T-helper 2 cell treated with Interferon-gamma antibody and Interleukin-4, amounts not matched to agents 100 ng/mL and 5 ng/mL, for 36 hours (primary cell): ENCODE measurements at regions not wholly inside any gene's neighbourhood (a gene's known extent, or its start where the extent isn't known, plus 50 kb on each side); places are given as distances from the start of the nearest gene placed in this dataset.

Experiments
- intact Hi-C: fragments of 100-400 bp; cut with micrococcal nuclease; formaldehyde crosslinking; loops from one replicate; pipeline ENCODE4 v1.15.1; 2023

DNA sequence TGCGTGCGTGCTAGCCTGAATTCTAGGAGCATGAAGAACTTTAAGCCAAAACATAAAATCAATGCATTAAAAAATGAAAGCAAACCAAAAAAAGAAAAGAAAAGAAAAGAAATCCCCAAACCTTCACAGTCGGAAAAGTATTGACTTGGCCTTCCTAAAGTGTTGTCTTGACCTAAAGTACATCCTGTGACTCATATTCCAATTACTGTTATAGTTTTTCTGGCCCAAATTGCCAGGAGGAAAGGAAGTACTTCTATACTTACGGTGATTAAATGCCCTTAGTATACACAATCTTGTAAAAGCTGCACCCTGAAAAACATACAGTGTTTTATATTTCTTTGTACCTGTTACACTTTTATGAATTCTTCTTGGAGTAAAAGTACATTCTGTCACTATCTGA is 512.8 kb downstream of the ANKRD50 start:
- intact Hi-C loops: no loop called here

DNA sequence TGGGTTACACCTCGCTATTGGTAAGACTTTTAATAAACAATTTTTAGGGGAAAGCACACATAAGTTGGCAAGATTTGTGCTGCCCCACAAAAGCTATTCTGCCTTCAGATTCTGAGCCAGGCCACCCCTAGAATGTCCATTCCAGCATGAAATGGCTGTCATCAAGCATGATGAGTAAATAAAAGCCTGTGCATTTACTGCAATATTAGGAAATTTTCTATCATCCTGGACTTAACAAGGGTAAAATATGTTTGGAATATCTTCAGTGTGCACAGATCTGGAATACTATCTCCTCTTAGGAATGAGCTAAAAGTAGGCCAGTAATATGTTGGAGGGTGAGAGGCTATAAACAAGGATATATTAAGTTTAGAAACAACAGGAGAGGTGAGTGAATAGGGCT is 510.9 kb downstream of the ANKRD50 start:
- intact Hi-C loops: no loop called here

DNA sequence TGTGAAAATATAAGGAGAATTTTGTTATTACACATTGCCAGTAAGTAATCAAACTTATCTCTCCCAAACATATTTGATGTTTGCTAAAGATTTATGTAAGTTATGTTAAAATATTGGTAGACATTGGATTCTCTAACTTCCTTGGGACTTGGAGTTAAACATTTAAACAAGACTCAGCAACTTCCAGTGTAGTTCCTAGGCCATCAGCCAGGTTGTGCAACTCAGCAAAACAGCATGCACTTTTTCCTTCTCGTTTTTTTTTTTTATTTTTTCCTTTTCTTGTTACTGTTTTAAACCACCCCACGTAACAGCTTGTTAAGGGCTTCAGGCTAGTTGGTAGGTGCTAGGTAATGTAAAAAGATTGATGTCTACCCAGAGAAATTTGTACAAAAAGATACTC is 510.4 kb downstream of the ANKRD50 start:
- intact Hi-C loops: no loop called here

DNA sequence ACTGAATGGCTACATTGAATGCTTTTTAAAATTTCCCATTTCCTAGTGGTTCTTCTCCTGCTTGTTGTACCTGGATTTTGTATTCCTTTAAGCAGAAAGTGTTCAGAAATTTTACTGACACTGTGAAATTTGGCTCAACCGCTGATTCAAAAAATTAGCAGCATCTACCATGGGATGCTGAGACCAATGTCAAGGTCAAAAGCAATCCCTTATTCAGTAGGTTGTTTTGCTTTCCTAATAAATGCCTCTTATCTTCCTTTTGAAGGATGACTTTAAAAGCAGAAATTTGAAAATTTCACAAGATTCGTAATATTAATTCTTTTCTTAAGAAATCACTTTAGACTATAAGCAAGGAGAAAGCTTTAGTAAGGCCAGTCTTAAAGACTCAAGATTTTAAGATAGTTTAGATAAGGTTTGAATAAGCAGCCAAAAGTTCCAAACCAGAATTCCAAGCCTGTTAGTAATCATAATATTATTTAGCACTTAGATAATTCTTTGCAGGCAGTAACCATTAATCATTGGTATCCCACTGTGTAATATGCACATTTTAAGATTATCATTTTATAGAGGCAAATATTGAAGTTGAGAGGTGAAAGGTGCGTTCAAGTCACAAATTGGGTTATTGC is 508.8 kb downstream of the ANKRD50 start:
- intact Hi-C loops: no loop called here

DNA sequence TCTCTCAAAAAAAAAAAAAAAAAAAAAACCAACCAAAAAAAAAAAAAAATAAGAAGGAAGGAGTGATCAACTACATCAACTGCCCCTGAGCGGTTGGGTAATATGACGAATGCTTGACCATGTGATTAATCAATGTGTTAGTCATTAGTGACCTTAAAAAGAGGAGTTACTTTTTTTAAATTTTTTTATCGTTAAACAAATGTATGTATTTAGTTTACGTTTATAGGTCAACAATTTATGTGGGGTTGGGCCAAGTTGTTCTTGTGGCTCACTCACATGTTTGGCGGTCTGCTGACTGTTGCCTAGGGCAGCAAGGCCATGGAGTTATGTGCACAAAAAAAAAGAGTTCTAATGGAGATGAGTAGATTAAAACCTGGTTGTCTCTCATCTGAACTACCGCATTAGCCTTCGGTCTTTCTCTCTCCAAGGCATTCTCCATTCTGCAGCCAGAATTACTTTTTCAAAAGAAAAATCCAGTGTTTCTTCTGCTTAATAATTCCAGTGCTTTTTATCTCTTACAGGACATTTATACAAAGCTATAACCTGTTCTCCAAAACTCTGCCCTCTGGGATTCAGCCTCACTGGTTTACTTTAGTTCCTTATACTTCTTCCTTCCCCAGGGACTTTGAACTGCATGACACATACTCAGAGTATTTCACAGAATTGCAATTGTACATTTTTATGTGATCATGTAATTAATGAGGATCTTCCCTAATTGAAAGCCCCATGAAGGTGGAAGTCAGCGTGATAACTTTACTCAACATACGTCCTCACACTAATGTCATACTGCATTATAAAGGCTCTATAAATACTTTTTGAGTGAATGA is 505.5 kb downstream of the ANKRD50 start:
- intact Hi-C loops: no loop called here

DNA sequence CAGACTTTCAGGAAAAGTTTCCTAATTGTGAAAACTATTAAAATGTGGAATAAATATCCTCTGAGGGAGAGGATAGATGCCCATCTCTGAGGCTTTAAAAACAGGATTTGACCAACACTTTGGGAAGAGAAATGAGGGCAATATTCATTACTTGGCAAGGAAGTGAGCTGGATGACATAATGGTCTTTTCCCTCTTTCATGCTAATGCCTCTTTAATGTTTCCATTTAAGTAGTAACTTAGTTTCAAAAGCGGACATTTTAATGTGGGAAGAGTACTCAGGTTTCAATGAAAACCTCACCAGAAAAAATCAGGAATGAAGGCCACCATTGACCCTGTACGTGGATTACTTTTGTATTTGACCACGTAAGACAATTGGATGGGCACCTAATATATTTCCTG is 503.3 kb downstream of the ANKRD50 start:
- intact Hi-C loops: no loop called here

DNA sequence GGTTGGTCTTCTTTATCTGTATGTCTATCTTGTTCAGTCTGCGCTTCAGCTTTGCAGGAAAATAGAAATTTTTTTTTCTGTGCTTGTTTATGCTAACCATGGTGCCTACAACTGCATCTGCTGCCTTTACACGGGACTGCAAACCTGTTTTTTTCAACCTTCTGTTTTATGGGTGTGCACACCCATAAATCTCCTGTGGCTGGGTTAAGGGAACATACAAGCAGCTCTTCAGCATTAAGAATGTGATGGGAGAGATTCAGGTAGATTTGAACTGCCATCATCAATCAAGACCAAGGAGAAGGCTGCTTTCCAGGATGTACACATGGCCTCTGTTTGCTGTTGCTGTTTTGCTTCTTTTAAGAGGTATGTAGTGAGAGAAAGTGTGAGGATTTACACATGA is 502.9 kb downstream of the ANKRD50 start:
- intact Hi-C loops: no loop called here

DNA sequence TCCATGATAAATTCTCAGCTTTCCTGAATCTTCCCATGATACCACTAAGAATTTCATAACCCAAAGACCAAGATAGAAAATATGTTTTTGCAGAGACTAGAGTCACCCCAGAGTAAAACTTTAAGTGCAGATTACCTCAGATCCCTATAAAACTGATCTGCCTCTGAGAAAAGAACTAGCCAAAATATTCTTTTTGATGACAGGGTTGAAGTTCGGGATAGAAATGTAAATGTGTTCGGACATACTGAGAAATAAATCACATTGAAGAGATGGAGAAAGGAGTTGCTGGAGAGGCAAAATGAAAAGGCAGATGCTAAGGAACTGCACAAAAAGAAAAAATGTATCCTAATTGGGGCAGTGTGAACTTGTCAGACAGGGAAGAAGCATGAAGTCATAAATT is 501.8 kb downstream of the ANKRD50 start:
- intact Hi-C loops: no loop called here

DNA sequence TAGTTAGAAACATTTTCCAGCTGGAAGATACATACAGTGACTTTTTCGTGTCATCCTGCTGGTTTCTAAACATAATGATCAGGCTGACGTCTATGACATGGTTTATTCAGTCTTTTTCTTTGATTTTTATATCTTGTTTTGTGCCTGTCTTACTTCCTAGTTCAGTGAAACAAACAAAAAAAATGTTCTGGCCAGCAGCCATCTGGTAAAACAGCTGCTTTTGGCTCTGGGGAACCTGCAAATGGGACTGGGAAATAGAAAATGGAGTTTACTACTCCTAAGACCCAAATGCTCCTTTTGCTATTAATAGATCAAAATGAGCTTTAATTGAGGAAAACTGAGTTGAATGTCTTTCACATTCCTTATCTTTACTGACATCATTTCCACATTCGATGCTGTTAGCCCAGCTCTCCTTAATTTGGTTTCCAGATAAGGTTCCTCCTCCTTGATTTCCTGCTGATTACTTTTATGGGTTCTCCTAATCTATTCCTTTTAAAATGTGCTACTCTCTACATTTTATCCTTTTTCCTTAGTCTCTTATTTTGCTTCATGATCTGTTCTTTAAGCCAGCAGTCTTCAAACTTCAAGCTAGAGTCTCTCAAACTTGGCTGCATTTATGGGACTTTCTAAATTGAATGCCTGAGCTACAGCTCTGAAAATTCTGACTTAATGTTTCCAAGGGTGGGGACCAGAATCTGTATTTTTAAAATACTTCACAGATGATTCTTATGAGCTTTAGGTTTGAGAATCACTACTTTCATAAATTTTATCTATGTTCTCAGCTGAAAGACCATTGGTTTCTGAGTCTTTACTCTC is 499.5 kb downstream of the ANKRD50 start:
- intact Hi-C loops: no loop called here

DNA sequence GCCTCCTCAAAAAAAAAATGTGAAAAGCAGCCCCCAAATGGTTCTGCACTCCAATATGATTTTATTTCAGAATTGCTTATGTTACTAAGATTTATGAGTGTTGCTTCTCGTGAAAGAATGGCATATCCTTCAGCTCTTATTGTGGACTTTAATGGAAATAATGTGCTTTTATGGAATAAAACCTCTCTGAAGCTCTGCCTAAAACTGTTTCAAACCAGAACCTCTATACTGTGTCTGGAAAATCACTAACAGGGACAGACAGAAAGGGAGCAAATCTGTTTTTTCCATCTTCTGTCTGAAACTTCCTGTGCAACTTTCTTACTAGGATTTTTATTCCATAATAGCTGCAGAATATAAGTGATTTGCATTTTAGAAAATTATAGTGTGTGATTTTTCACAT is 493.1 kb downstream of the ANKRD50 start:
- intact Hi-C loops: no loop called here

DNA sequence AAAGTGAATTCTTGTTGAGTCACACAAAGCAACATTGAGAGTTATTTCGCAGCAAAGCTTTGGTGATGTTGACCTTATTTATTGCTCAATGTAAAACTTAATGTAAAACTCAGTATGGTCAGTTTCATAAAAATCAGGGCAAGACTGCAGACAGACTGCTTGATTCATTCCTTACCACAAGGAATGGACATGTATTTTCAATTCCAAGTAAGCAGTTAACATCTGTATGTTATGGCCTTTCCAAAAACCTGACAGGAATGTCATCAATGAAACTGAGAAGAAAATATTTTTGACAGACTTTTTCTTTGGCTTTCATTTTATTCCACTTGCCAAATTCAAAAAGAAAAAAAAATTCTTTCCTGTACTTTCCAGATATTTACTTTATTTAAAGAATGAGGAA is 488.3 kb downstream of the ANKRD50 start:
- intact Hi-C loops: no loop called here

DNA sequence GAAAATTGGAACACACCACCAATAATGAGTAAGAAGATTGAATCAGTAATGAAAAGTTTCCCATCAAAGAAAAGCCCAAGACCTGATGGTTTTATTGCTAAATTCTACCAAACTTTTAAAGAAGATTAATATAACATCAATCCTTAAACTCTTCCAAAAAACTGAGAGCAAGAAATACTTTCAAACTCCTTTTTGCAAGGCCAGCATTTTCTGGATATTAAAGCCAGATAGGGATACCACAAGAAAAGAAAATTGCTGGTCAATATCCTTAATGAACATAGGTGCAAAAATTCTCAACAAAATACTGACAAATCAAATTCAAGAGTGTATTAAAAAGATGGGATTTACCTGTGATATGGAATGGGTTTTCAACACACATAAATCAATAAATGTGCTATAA is 484.6 kb downstream of the ANKRD50 start:
- intact Hi-C loops: no loop called here

DNA sequence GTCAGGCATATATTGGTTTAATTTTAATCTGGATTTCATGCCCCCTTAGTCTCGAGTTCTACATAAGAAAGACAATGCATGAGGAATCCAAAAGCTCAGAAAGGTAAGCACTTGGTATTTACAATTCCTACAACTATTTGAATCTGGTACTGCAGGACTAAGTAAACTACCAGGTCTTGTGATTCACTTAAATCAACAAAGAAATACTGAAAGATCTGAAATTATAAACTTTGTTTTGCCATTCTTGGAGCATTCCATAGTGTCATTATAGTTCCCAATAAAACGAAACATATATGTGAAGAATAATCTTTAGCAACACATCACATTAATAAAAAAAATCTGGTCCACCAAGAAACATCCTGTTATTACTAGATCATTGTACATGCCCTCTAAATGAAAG is 482.3 kb downstream of the ANKRD50 start:
- intact Hi-C loops: no loop called here

DNA sequence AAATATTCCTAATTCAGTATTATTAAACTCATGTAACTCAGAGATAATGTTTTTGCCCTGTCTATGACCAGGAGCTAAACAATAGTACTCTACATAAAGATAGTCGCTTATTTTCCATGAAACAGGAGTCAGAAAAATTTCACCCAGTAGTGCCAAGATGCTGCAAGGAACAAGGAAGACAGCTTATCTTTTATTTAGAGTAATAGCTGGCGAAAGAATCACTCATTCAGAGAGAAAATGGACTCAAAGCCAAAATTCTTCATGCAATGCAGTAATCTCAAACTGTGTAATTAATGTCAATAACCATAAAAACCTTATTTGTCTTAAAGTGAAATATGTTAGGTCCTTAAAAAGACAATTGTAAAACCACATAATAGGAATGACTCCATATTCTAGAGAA is 477.8 kb downstream of the ANKRD50 start:
- intact Hi-C loops: no loop called here

DNA sequence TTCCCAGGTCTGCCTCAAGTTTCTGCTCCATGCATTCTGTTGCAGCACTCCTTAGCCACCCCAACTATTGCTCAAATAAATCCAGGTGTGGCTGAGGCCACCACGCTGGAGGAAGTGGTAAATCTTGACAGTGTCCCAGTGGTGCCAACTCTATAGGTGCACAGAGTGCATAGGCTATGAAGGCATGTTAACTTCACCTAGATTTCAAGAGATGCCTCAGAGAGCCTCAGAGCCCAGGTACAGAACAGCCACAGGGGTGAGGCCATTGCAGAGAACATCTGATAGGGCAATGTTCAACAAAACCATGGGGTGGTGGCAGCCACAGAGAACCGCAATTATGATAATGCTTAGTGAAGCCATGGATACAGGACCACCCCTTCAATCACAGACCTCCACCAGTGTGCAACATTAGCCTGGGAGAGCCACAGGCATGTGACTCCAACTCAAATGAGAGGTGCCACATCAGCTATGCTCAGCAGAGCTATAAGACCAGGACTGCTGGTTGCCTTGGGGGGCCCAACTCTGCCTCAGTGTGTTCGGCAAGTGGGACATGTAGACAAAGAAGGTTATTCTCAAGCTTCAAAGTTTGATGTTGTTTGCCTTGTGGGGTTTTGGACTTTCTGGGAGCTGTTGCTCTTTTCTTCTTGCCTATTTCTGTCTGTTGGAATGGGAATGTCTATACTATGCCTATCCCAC is 468.7 kb downstream of the ANKRD50 start:
- intact Hi-C loops: no loop called here

DNA sequence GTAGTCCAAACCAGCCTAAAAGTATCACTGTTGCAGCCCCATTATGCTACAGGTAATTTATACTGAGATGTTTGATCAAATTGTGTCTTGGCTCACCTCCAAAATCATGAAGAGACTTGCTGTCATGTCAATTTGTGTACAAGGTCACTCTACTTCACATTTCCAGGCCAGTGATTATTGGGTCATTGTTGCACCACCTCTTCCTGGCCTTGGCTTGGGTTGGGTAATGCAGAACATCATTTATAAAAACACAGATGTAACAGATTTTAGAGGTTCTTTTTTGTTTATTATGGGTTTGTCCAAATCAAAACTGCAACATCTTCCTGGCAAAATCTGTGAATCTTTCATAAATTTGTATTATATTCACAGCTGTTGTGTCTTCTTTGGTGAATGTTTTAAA is 459.5 kb downstream of the ANKRD50 start:
- intact Hi-C loops: no loop called here

DNA sequence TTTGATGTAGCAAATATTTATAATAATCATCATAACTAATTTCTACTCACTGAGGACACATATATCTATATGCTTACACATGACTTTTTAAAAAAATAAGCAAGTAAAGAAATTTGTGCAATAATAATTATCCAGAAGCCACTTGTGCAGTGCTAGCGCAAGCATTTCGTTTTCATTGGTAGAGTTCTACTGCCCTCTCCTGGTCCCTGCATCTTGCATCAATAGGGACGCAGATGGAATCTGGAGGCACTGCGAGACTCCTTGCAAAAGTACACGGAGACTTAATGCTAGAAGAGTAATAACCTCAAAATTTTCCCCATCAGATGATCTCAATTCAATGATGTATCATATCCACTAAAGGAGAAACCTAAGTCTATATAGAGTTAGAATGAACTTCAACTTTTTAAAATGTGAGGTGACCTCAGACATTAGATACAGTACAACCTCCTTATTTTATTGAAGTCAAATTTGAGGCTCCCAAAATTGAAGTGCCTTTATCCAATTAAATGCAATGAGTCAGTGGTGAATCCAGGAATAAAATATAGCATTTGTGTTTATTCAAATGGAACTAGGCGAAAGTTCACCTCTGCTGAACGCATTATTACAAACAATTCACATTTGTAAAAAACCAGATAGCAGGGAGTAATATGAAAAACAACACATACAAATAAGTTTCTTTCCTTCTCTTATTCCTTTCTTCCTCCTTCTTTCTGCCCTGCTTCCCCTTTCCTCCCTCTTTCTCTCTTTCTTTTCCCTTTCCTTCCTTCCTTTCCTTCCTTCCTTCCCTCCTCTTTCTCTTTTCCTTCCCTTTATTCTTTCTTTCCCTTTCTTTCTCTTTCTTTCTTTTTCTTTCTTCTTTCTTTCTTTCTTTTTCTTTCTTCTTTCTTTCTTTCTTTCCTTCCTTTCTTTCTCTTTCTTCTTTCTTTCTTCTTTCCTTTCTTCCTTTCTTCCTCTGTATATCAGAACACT is 450.0 kb downstream of the ANKRD50 start:
- intact Hi-C loops: loop anchor here (1.0 to 10.0 kb wide), 4 partner anchors 489 to 1508 kb away; no protein-coding TSS in a partner anchor

DNA sequence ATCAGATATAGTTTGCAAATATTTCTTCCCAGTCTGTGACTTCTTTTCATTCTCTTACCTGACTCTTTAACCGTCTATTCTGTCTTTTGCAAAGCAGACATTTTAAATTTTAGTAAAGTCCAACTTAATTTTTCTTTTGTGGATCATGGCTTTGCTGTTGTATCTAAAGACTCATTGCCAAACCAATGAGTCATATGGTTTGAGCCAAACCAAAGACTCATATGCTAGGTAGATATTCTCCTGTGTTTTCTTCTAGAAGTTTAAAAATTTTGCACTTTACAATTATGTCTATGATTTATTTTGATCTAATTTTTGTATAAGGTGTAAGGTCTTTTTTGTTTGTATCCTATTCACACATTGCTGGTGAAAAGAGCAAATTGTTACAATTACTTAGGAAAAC is 446.8 kb downstream of the ANKRD50 start:
- intact Hi-C loops: loop anchor here (10.0 kb wide), 1 partner anchor 1511 kb away; no protein-coding TSS in a partner anchor

DNA sequence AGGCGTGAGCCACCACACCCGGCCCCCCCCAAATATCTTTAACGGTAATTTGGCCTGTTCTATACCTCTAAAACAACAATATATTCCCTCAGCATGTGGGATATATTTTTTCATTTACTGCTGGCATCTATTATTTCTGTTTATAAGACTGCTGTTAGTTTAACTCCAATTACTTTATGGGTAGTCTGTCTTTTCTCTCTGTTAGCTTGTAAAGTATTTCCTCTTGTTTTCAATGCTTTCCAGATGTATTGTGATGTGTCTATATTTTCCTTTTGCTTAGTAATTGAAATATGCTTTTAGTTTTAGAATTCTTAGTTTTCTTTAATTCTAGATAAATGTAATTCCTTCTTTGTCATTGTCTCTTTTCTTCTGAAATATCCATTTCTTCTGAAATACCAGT is 445.8 kb downstream of the ANKRD50 start:
- intact Hi-C loops: loop anchor here (10.0 kb wide), 1 partner anchor 1512 kb away; no protein-coding TSS in a partner anchor

DNA sequence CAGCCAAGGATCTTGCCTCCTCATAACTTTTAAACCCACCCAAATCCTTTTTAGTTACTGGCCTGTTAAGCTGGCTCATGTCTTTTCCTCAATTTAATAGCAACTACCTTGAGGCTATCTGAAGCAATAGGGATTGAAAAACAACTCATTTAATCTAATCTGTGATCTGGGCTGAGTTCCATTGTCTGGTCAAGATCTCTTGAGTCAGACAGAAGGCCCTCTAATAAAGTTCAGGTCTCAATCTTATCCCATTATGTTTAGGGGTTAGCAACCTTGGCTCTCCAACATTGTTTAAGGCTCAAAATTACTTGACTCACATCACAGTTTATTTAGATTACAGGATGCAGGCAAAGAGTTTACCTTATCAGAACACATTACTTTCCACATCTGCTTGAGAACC is 436.1 kb downstream of the ANKRD50 start:
- intact Hi-C loops: no loop called here
